Stimulated activated CD8-positive, alpha-beta memory T cell treated with anti-CD3 and anti-CD28 coated beads, Interleukin-7, amount 100 ng/mL, for 1 hour (primary cell): ENCODE measurements at regions not wholly inside any gene's neighbourhood (a gene's known extent, or its start where the extent isn't known, plus 50 kb on each side); places are given as distances from the start of the nearest gene placed in this dataset.

Experiments
- DNase-seq, 2 donors: peaks; one replicate each; pipeline ENCODE4 v3.0.0-alpha.2; 2020; ENCODE audit warnings: low read depth in 2 of 2

DNA sequence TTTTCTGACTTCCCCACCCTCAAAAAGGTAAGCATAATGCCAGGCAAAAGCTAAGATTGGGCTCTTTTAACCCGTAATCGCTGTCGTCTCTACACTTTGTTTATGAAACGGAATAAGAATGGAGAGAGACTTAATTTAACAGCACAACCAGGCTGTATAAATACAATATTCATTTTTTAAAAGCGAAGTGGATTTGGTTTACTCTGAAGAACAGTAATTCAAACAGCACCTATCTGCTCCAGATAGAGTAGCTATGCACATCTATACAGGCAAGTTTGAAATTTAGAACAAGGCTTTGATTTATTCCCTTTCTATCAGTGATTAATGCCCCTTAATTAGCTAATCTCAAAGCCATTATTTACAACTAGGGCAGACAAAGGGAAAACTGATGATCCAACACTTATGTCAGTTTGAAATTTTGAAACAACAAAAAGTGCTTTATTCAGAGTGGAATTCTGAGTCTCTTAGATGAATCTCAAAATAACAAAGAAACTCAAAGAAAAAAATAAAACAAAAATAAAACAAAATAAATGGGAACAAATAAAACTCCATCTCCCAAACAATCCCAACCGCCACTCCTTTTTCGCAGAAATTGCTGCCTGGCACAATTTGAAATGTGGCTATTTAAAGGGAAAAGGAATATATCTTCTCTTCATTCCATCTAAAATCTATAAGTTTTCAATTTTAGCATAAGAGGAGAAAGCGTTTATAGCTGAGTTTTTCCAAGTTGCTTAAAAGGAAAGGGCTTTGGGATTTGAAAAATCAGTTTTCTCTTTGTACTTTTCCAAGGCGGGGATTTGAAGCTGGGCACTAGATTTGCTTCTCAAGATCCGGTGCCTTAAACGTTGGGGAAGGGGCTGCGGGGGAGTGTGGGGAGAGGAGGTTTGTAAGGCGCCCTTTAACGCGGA lies 298.6 kb downstream of the PARP8 start:
- DNase-seq, result no peak

- no peak for DNase-seq
Measured at GRCh38 chr5:50965654-50966375, 299.4 kb downstream of the PARP8 start.

GRCh38 chr5:50967009-50967562 lies 300.6 kb downstream of the PARP8 start:
- DNase-seq, result no peak

DNA sequence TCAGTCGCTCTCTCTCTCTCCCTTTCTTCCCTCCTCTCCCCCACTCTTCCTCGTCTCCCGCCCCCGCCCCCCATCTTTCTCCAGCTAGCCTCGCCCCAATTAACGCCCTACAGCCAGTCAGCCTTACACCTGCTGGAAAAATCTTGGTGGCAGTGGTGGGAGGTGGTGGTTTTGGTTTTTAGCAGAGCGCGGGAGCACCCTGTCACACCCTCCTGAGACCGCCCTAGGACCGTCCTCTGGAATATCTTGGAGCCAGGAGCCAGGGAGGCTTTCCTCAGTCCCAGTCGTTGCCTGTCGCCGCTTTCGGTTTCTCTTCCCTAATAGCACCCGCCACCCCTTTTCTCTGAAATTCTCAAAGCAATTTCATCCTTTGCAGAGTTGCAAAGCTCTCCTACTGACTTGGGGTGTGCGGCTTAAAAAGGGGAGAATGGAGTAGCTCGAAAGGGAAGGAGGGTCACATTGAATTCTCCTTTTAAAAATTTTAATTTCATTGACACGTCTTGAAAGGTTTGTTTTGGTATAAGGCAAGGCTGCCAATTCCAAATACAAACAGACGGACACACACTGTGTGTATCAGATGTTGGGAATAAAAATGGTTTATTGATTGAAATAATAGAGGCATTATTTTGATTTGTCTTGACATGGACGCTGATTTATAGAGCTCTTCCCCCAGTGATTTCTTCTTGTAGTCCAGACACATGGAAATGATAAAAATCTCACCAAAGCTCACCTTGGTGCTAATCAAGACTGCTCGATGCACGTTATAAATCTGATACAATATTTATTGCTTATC lies 301.3 kb downstream of the PARP8 start:
- no peak for DNase-seq

DNA sequence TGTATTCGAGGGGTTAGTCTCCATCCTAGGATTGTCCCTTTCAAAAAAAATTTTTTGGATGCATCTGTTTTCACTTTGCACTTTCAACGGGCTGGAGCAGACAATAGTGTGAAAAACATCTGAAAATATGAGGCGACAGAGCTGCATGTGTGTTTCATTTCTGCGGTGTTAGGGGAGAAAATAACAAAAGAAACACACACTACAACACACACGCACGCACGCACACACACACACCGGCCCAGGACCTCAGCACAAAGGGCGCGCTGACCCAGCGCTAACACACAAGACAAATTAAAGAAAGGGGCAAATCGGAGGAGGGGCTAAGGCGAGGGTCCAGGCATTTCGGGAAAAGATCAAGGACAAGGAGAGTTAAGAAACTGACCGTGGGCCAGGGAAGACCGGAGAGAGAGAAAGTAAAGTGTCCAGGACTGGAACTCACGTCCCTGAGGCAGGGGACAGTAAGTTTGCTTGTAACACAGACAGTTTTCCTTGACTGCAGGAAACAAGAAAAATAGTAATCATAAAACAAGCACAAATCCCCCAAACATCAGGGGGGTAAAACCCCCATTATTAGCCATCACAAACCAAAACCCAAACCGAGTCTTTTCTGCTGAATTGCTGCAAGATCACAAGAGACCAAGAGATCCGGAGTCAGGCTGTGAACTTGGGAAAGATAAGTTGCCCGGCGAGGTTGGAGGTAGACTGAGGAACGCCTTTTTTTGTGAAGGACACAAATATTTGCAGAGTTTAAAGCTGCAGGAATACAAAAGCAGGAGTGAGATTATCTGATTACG lies 302.1 kb downstream of the PARP8 start:
- no peak for DNase-seq

- DNase-seq, result no peak
Measured at GRCh38 chr5:50969151-50970031, 303.0 kb downstream of the PARP8 start.

GRCh38 chr5:50975840-50976239 lies 309.4 kb downstream of the PARP8 start:
- no peak for DNase-seq

DNA sequence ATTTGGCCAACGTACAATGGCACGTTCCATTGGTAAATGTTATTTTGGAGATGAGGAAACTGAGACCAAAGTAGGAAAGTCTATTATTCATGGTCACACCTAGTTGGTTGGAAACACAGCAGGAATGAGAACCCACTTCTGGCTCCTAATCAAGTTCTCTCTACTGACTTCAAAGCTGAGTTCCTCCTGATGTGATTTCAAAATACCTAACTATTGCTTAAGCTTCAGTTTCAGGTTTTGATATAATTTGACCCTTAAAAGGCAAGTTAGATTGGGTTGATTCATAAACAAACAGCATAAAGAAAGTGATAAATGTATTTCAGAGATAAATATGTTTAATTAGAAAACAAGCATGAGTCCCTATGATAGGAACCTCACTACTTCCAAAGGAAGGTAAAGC lies 312.5 kb downstream of the PARP8 start:
- no peak for DNase-seq

- no peak for DNase-seq
Measured at GRCh38 chr5:50984640-50985039, 318.2 kb downstream of the PARP8 start.

DNA sequence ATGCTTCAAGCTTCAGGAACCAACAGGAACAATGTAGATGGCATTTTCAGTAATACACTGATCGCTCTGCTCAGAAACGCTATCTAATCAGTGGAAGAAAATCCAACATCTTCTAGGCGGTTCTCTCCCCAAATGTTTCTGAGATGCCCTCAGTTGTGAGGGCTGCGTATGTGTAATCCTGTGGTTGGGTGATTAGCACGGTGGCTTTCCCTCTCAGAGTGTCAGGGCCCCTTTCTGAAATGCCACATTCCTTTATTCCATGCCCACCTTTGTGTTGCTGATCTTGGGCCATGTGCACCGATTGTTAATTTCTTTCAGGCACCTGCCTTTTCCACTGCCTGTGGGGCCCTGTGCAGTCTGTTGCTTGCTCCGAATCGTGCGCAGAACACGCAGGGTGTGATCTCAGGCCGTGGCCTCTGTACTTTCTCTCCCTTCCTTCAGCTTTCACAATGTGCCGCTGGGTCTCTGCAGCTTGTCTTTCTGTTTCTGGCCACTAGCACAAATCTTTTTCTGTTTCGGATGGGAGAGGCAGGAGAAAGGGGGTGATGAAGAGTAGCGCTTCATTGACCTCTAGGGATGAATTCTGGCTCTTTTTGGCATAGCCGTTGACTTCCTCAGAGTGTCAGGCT lies 324.0 kb downstream of the PARP8 start:
- DNase-seq, result no peak

- no peak for DNase-seq
Measured at GRCh38 chr5:50995285-50995942, 329.0 kb downstream of the PARP8 start.

GRCh38 chr5:51001227-51001923 lies 334.9 kb downstream of the PARP8 start:
- DNase-seq, result no peak

DNA sequence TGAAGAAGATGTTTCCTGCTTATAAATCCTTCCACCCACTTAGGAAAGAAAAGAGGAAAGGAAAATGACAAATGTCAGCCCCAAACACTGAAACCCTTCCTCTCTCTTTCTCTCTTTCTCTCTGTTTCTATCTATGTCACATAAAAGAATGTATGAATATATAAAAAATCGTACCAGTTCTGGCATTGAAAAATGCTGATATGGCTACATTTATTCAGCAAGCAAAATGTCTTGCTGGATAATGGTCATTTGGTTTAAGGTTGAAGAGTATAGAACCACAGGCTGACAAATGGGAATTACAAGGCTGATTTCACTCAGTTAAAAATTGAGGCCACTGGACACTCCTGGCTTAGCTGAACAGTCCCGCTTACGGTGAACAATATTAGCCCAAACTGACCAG lies 335.9 kb downstream of the PARP8 start:
- DNase-seq, result no peak

- DNase-seq, result no peak
Measured at GRCh38 chr5:51013036-51013435, 346.6 kb downstream of the PARP8 start.

- DNase-seq, result no peak
Measured at GRCh38 chr5:51018423-51018822, 352.0 kb downstream of the PARP8 start.

GRCh38 chr5:51024263-51024662 lies 357.8 kb downstream of the PARP8 start:
- DNase-seq, result no peak

GRCh38 chr5:51027271-51027670 lies 356.0 kb upstream of the ISL1 start:
- no peak for DNase-seq

- no peak for DNase-seq
Measured at GRCh38 chr5:51028394-51028793, 354.9 kb upstream of the ISL1 start.

DNA sequence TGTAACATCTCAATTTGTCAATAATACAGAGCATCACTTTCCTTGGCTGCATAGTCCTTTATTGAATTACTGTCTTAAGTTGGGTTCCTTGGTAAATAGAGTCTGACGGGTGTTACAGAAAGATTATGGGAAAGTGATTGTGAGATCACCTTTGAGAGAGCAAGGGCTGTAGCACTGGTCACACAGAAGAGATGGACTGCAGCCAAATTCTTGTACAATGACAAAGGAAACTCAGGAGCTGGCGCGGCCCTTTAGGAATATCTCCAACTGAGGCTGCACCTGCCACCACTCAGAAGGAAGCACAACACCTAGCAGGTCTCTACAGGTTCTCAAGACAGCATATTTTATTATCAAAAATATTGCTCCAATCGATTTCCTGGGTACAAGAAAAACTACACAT lies 350.0 kb upstream of the ISL1 start:
- no peak for DNase-seq
